GM21576 (cell line): ENCODE measurements at regions not wholly inside any gene's neighbourhood (a gene's known extent, or its start where the extent isn't known, plus 50 kb on each side); places are given as distances from the start of the nearest gene placed in this dataset.
"Not testable (repeated sequence)": the region's sequence is repeated elsewhere in the genome, so short reads cannot be mapped to it uniquely, and the experiment has no call there.

Source experiments
- ATAC-seq: cut with Tn5 transposase; IDR thresholded peaks from one replicate; pipeline ENCODE4 v1.9.1; 2021; ENCODE audit warnings: mild to moderate bottlenecking, moderate library complexity; ENCODE audit not compliant: unreplicated experiment

GRCh38 chr5:28903643-28904042, 1865.3 kb upstream of the CDH9 start:
- ATAC-seq: no peak

GRCh38 chr5:28896949-28897348, 1858.6 kb upstream of the CDH9 start:
- no peak for ATAC-seq

GRCh38 chr5:28880936-28881335, 1842.5 kb upstream of the CDH9 start:
- ATAC-seq: no peak

GRCh38 chr5:28877050-28877449, 1838.7 kb upstream of the CDH9 start:
- no peak for ATAC-seq

GRCh38 chr5:28864006-28864405, 1825.6 kb upstream of the CDH9 start:
- ATAC-seq: no peak

GRCh38 chr5:28862860-28863196, 1824.4 kb upstream of the CDH9 start:
- no peak for ATAC-seq

- no peak for ATAC-seq
Observed at GRCh38 chr5:28862137-28862859, 1823.9 kb upstream of the CDH9 start.

- no peak for ATAC-seq
Observed at GRCh38 chr5:28855626-28856025, 1817.2 kb upstream of the CDH9 start.

- no peak for ATAC-seq
Observed at GRCh38 chr5:28850320-28850921, 1812.0 kb upstream of the CDH9 start.

GRCh38 chr5:28831042-28831441, 1792.7 kb upstream of the CDH9 start:
- ATAC-seq: no peak

- ATAC-seq: no peak
Observed at GRCh38 chr5:28823231-28823630, 1784.8 kb upstream of the CDH9 start.

- ATAC-seq: no peak
Observed at GRCh38 chr5:28822071-28822470, 1783.7 kb upstream of the CDH9 start.

GRCh38 chr5:28810751-28811136, 1772.4 kb upstream of the CDH9 start:
- ATAC-seq: no peak

GRCh38 chr5:28809811-28810750, 1771.7 kb upstream of the CDH9 start:
- ATAC-seq: no peak

GRCh38 chr5:28808967-28809810, 1770.8 kb upstream of the CDH9 start:
- no peak for ATAC-seq

- no peak for ATAC-seq
Observed at GRCh38 chr5:28807195-28807729, 1768.9 kb upstream of the CDH9 start.

GRCh38 chr5:28799035-28799434, 1760.6 kb upstream of the CDH9 start:
- not testable (repeated sequence) for ATAC-seq

- no peak for ATAC-seq
Observed at GRCh38 chr5:28788954-28789353, 1750.6 kb upstream of the CDH9 start.

GRCh38 chr5:28780083-28780692, 1741.8 kb upstream of the CDH9 start:
- ATAC-seq: no peak

- no peak for ATAC-seq
Observed at GRCh38 chr5:28779161-28779754, 1740.9 kb upstream of the CDH9 start.
